IPS-15b (cell line): ENCODE measurements at regions not wholly inside any gene's neighbourhood (a gene's known extent, or its start where the extent isn't known, plus 50 kb on each side); places are given as distances from the start of the nearest gene placed in this dataset.
"Not testable (repeated sequence)": the region's sequence is repeated elsewhere in the genome, so short reads cannot be mapped to it uniquely, and the experiment has no call there.

Experiments used
- H3K27me3 ChIP-seq: one replicate; pipeline ENCODE4 v1.6.1; 2013; ENCODE audit warnings: low read length; ENCODE audit not compliant: control insufficient read depth, insufficient read depth
- H3K36me3 ChIP-seq: one replicate; pipeline ENCODE4 v1.6.1; 2013; ENCODE audit warnings: low read length; ENCODE audit not compliant: control insufficient read depth, insufficient read depth
- H3K4me1 ChIP-seq: one replicate; pipeline ENCODE4 v1.6.1; 2013; ENCODE audit warnings: mild to moderate bottlenecking, low read length; ENCODE audit not compliant: control insufficient read depth, insufficient read depth
- H3K4me3 ChIP-seq: one replicate; pipeline ENCODE4 v1.5.1; 2013; ENCODE audit warnings: low read depth, low read length
- H3K9ac ChIP-seq: one replicate; pipeline ENCODE4 v1.6.1; 2013; ENCODE audit warnings: low read depth, mild to moderate bottlenecking, low read length
- H3K9me3 ChIP-seq: one replicate; pipeline ENCODE4 v1.6.1; 2013; ENCODE audit warnings: mild to moderate bottlenecking, low read length; ENCODE audit not compliant: control insufficient read depth, insufficient read depth

- Histone ChIP-seq H3K9me3 (peaks cover 28% of the 10 kb centered on the region), H3K4me3 (no peak overlapping the region), H3K9ac (no peak overlapping the region), H3K4me1 (no peaks in the 10 kb centered on the region), H3K36me3 (no peaks in the 10 kb centered on the region), H3K27me3 (no peaks in the 10 kb centered on the region)
These were observed 1336.5 kb downstream of the UQCRFS1 start for GRCh38 chr19:27876489-27876888.

- Histone ChIP-seq H3K4me3 (no peak overlapping the region), H3K27me3 (no peaks in the 10 kb centered on the region), H3K9ac (no peak overlapping the region), H3K36me3 (no peaks in the 10 kb centered on the region), H3K9me3 (peaks cover 25% of the 10 kb centered on the region), H3K4me1 (no peaks in the 10 kb centered on the region)
These were observed 1340.6 kb downstream of the UQCRFS1 start for GRCh38 chr19:27872370-27872769.

- H3K9me3 ChIP-seq: peaks cover 24% of the 10 kb centered on the region
- H3K4me3 ChIP-seq: no peak overlapping the region
- no peak overlapping the region for H3K9ac ChIP-seq
- no peaks in the 10 kb centered on the region for H3K27me3 ChIP-seq
- H3K4me1 ChIP-seq: no peaks in the 10 kb centered on the region
- no peaks in the 10 kb centered on the region for H3K36me3 ChIP-seq
These were observed 1342.7 kb downstream of the UQCRFS1 start for GRCh38 chr19:27870293-27870692.

- Histone ChIP-seq H3K9ac (no peak overlapping the region), H3K36me3 (no peaks in the 10 kb centered on the region), H3K9me3 (peaks cover 15% of the 10 kb centered on the region)
These were observed 1344.9 kb downstream of the UQCRFS1 start for GRCh38 chr19:27868007-27868406.

GRCh38 chr19:27865927-27866777 is 1346.8 kb downstream of the UQCRFS1 start:
- H3K9me3 ChIP-seq: peaks cover 11% of the 10 kb centered on the region
- H3K4me1 ChIP-seq: no peaks in the 10 kb centered on the region
- H3K27me3 ChIP-seq: no peaks in the 10 kb centered on the region
- H3K9ac ChIP-seq: no peak overlapping the region
- no peaks in the 10 kb centered on the region for H3K36me3 ChIP-seq
- no peak overlapping the region for H3K4me3 ChIP-seq

More at GRCh38 chr19:27868007-27868406, 1344.9 kb downstream of the UQCRFS1 start:
- Histone ChIP-seq H3K4me1 (no peaks in the 10 kb centered on the region), H3K4me3 (no peak overlapping the region), H3K27me3 (no peaks in the 10 kb centered on the region)

GRCh38 chr19:27861411-27861975 is 1351.5 kb downstream of the UQCRFS1 start:
- Histone ChIP-seq H3K4me3 (no peak overlapping the region), H3K9ac (no peak overlapping the region), H3K4me1 (no peaks in the 10 kb centered on the region), H3K27me3 (no peaks in the 10 kb centered on the region), H3K9me3 (peaks cover 15% of the 10 kb centered on the region), H3K36me3 (no peaks in the 10 kb centered on the region)

GRCh38 chr19:27860309-27860934 is 1352.5 kb downstream of the UQCRFS1 start:
- no peaks in the 10 kb centered on the region for H3K36me3 ChIP-seq
- H3K4me1 ChIP-seq: no peaks in the 10 kb centered on the region
- H3K27me3 ChIP-seq: no peaks in the 10 kb centered on the region
- peaks cover 15% of the 10 kb centered on the region for H3K9me3 ChIP-seq
- no peak overlapping the region for H3K9ac ChIP-seq
- no peak overlapping the region for H3K4me3 ChIP-seq

- no peaks in the 10 kb centered on the region for H3K36me3 ChIP-seq
- H3K9me3 ChIP-seq: peaks cover 15% of the 10 kb centered on the region
- no peaks in the 10 kb centered on the region for H3K27me3 ChIP-seq
- H3K9ac ChIP-seq: no peak overlapping the region
- no peaks in the 10 kb centered on the region for H3K4me1 ChIP-seq
- H3K4me3 ChIP-seq: no peak overlapping the region
These were observed 1353.3 kb downstream of the UQCRFS1 start for GRCh38 chr19:27859689-27860088.

GRCh38 chr19:27858981-27859581 is 1353.9 kb downstream of the UQCRFS1 start:
- Histone ChIP-seq H3K4me3 (no peak overlapping the region), H3K27me3 (no peaks in the 10 kb centered on the region), H3K9me3 (peaks cover 15% of the 10 kb centered on the region), H3K9ac (no peak overlapping the region), H3K4me1 (no peaks in the 10 kb centered on the region), H3K36me3 (no peaks in the 10 kb centered on the region)

- H3K4me1 ChIP-seq, H3K36me3 ChIP-seq, H3K9me3 ChIP-seq, H3K4me3 ChIP-seq, H3K27me3 ChIP-seq, H3K9ac ChIP-seq: not testable (repeated sequence)
These were observed 1360.0 kb downstream of the UQCRFS1 start for GRCh38 chr19:27852931-27853330.

GRCh38 chr19:27851543-27852060 is 1361.3 kb downstream of the UQCRFS1 start:
- H3K4me1 ChIP-seq: no peaks in the 10 kb centered on the region
- H3K36me3 ChIP-seq: no peaks in the 10 kb centered on the region
- H3K4me3 ChIP-seq: no peak overlapping the region
- no peak overlapping the region for H3K9ac ChIP-seq
- H3K9me3 ChIP-seq: peaks cover 9% of the 10 kb centered on the region
- H3K27me3 ChIP-seq: no peaks in the 10 kb centered on the region
